ENCODE measurements at regions not wholly inside any gene's neighbourhood (a gene's known extent, or its start where the extent isn't known, plus 50 kb on each side); places are given as distances from the start of the nearest gene placed in this dataset.

- H3K27ac Mint-ChIP-seq (ENCODE audit: low read depth, unreplicated experiment), result no peak overlapping the region
- BruUV-seq (replicated peaks), result no TSS peak
- H3K4me3 Mint-ChIP-seq (ENCODE audit: unreplicated experiment), result no peak overlapping the region
- peaks cover 7% of the 10 kb centered on the region for H3K9me3 Mint-ChIP-seq (ENCODE audit: unreplicated experiment)
- intact Hi-C loops (cut with micrococcal nuclease), result no loop called here
- no peaks in the 10 kb centered on the region for H3K4me1 Mint-ChIP-seq (ENCODE audit: insufficient read depth, unreplicated experiment)
- POLR2A ChIA-PET, result no interaction called here
- CTCF ChIA-PET, result no interaction called here
- no peak for DNase-seq (ENCODE audit: unreplicated experiment)
- H3K27me3 Mint-ChIP-seq (ENCODE audit: insufficient read depth, unreplicated experiment), result no peaks in the 10 kb centered on the region
- no peaks in the 10 kb centered on the region for H3K36me3 Mint-ChIP-seq (ENCODE audit: insufficient read depth, unreplicated experiment)
- TF ChIP-seq CTCF (IDR thresholded peaks at IDR 0.05; ENCODE audit: unreplicated experiment), result no peak
Measured at GRCh38 chr2:133676392-133677130, 108.3 kb upstream of the NCKAP5 start.

GRCh38 chr2:133680343-133681049 lies 112.2 kb upstream of the NCKAP5 start:
- no peaks in the 10 kb centered on the region for H3K36me3 Mint-ChIP-seq (ENCODE audit: insufficient read depth, unreplicated experiment)
- TF ChIP-seq CTCF (IDR thresholded peaks at IDR 0.05; ENCODE audit: unreplicated experiment), result no peak
- DNase-seq (ENCODE audit: unreplicated experiment), result no peak
- no peak overlapping the region for H3K4me3 Mint-ChIP-seq (ENCODE audit: unreplicated experiment)
- no TSS peak for BruUV-seq (replicated peaks)
- no peak overlapping the region for H3K27ac Mint-ChIP-seq (ENCODE audit: low read depth, unreplicated experiment)
- H3K9me3 Mint-ChIP-seq (ENCODE audit: unreplicated experiment), result no peaks in the 10 kb centered on the region
- no peaks in the 10 kb centered on the region for H3K4me1 Mint-ChIP-seq (ENCODE audit: insufficient read depth, unreplicated experiment)
- ChIA-PET CTCF (no interaction called here), POLR2A (no interaction called here)
- intact Hi-C loops (cut with micrococcal nuclease), result no loop called here
- no peaks in the 10 kb centered on the region for H3K27me3 Mint-ChIP-seq (ENCODE audit: insufficient read depth, unreplicated experiment)

GRCh38 chr2:133682347-133682746 lies 114.1 kb upstream of the NCKAP5 start:
- Mint-ChIP-seq H3K27me3 (ENCODE audit: insufficient read depth, unreplicated experiment) (peaks cover 2% of the 10 kb centered on the region), H3K27ac (ENCODE audit: low read depth, unreplicated experiment) (no peak overlapping the region), H3K4me1 (ENCODE audit: insufficient read depth, unreplicated experiment) (no peaks in the 10 kb centered on the region), H3K4me3 (ENCODE audit: unreplicated experiment) (no peak overlapping the region), H3K36me3 (ENCODE audit: insufficient read depth, unreplicated experiment) (no peaks in the 10 kb centered on the region), H3K9me3 (ENCODE audit: unreplicated experiment) (no peaks in the 10 kb centered on the region)
- no peak for DNase-seq (ENCODE audit: unreplicated experiment)
- no peak for TF ChIP-seq CTCF (IDR thresholded peaks at IDR 0.05; ENCODE audit: unreplicated experiment)
- no TSS peak for BruUV-seq (replicated peaks)
- ChIA-PET POLR2A (no interaction called here), CTCF (interaction anchor here (0.6 kb wide), 1 partner anchor 908 kb away, joined by 3 read pairs; no protein-coding TSS in a partner anchor)
- intact Hi-C loops (cut with micrococcal nuclease), result no loop called here

- BruUV-seq (replicated peaks), result no TSS peak
- H3K27ac Mint-ChIP-seq (ENCODE audit: low read depth, unreplicated experiment), result no peak overlapping the region
- no peaks in the 10 kb centered on the region for H3K4me1 Mint-ChIP-seq (ENCODE audit: insufficient read depth, unreplicated experiment)
- no peak overlapping the region for H3K4me3 Mint-ChIP-seq (ENCODE audit: unreplicated experiment)
- ChIA-PET POLR2A (no interaction called here), CTCF (interaction anchor here (0.6 to 0.7 kb wide), 2 partner anchors 810 to 908 kb away, joined by 3 read pairs; no protein-coding TSS in a partner anchor)
- H3K36me3 Mint-ChIP-seq (ENCODE audit: insufficient read depth, unreplicated experiment), result no peaks in the 10 kb centered on the region
- TF ChIP-seq CTCF (IDR thresholded peaks at IDR 0.05; ENCODE audit: unreplicated experiment), result no peak
- no peak for DNase-seq (ENCODE audit: unreplicated experiment)
- intact Hi-C loops (cut with micrococcal nuclease), result no loop called here
- peaks cover 5% of the 10 kb centered on the region for H3K9me3 Mint-ChIP-seq (ENCODE audit: unreplicated experiment)
- peaks cover 7% of the 10 kb centered on the region for H3K27me3 Mint-ChIP-seq (ENCODE audit: insufficient read depth, unreplicated experiment)
Measured at GRCh38 chr2:133682906-133683305, 114.6 kb upstream of the NCKAP5 start.
